ENCODE measurements at regions not wholly inside any gene's neighbourhood (a gene's known extent, or its start where the extent isn't known, plus 50 kb on each side); places are given as distances from the start of the nearest gene placed in this dataset.

- Histone ChIP-seq H3K27me3 (peaks cover 31% of the 10 kb centered on the region), H3K4me1 (no peaks in the 10 kb centered on the region), H3K27ac (no peak overlapping the region), H3K36me3 (no peaks in the 10 kb centered on the region), H3K9me3 (no peaks in the 10 kb centered on the region), H3K4me3 (no peak overlapping the region)
- no peak for TF ChIP-seq CTCF (IDR thresholded peaks at IDR 0.05)
- no peak for TF ChIP-seq EP300 (IDR thresholded peaks at IDR 0.05)
- TF ChIP-seq POLR2A (IDR thresholded peaks at IDR 0.05), result no peak
- TF ChIP-seq POLR2AphosphoS5 (IDR thresholded peaks at IDR 0.05), result no peak
- WGBS, 2 donors (ENCODE audit: low coverage in 1 of 2), result 88 to 100% methylated on average over 1 to 4 of the region's 4 CpGs
- no peak for ATAC-seq
These were observed 195.1 kb upstream of the LINGO1 start for GRCh38 chr15:77827860-77828259.

- Histone ChIP-seq H3K9me3 (no peaks in the 10 kb centered on the region), H3K4me3 (no peak overlapping the region), H3K36me3 (no peaks in the 10 kb centered on the region), H3K27ac (no peak overlapping the region), H3K4me1 (no peaks in the 10 kb centered on the region), H3K27me3 (peaks cover 36% of the 10 kb centered on the region)
- no peak for ATAC-seq
- WGBS, 2 donors (ENCODE audit: low coverage in 1 of 2), result no CpG with 5 or more reads among the region's 11 CpGs
- TF ChIP-seq POLR2AphosphoS5 (IDR thresholded peaks at IDR 0.05) (no peak), CTCF (IDR thresholded peaks at IDR 0.05) (no peak), EP300 (IDR thresholded peaks at IDR 0.05) (no peak), POLR2A (IDR thresholded peaks at IDR 0.05) (no peak)
These were observed 193.4 kb upstream of the LINGO1 start for GRCh38 chr15:77826006-77826695.

GRCh38 chr15:77825546-77825945 is 192.8 kb upstream of the LINGO1 start:
- 67 to 82% methylated on average over 3 to 4 of the region's 7 CpGs for WGBS, 2 donors (ENCODE audit: low coverage in 1 of 2)
- no peak for ATAC-seq
- H3K27me3 ChIP-seq, result peaks cover 39% of the 10 kb centered on the region
- H3K9me3 ChIP-seq, result no peaks in the 10 kb centered on the region
- H3K4me3 ChIP-seq, result no peak overlapping the region
- H3K36me3 ChIP-seq, result no peaks in the 10 kb centered on the region
- TF ChIP-seq POLR2A (IDR thresholded peaks at IDR 0.05), result no peak
- TF ChIP-seq EP300 (IDR thresholded peaks at IDR 0.05), result no peak
- TF ChIP-seq CTCF (IDR thresholded peaks at IDR 0.05), result no peak
- no peak for TF ChIP-seq POLR2AphosphoS5 (IDR thresholded peaks at IDR 0.05)
- H3K4me1 ChIP-seq, result no peaks in the 10 kb centered on the region
- no peak overlapping the region for H3K27ac ChIP-seq

- Histone ChIP-seq H3K36me3 (no peaks in the 10 kb centered on the region), H3K27ac (no peak overlapping the region), H3K4me1 (peaks cover 0 to 3% (median 2%) of the 10 kb centered on the region in 3 donors), H3K4me3 (no peak overlapping the region), H3K27me3 (peaks cover 43% of the 10 kb centered on the region), H3K9me3 (no peaks in the 10 kb centered on the region)
- no peak for ATAC-seq
- WGBS, 2 donors (ENCODE audit: low coverage in 1 of 2), result 64 to 100% methylated on average over 1 to 2 of the region's 3 CpGs
- TF ChIP-seq POLR2AphosphoS5 (IDR thresholded peaks at IDR 0.05) (no peak), EP300 (IDR thresholded peaks at IDR 0.05) (no peak), CTCF (IDR thresholded peaks at IDR 0.05) (no peak), POLR2A (IDR thresholded peaks at IDR 0.05) (no peak)
These were observed 192.5 kb upstream of the LINGO1 start for GRCh38 chr15:77825252-77825542.
